Stimulated activated CD4-positive, alpha-beta T cell treated with anti-CD3 and anti-CD28 coated beads, Interleukin-2, amount 100 ng/mL, for 48 hours (primary cell): ENCODE measurements at regions not wholly inside any gene's neighbourhood (a gene's known extent, or its start where the extent isn't known, plus 50 kb on each side); places are given as distances from the start of the nearest gene placed in this dataset.

Experiments used
- DNase-seq, 2 donors: peaks; one replicate each; pipeline ENCODE4 v3.0.0-alpha.2; 2020

- no peak for DNase-seq
These were observed 50.4 kb downstream of the RTL9 start for GRCh38 chrX:110408949-110409588.

GRCh38 chrX:110409925-110410324 is 51.3 kb downstream of the RTL9 start:
- DNase-seq = peak in 1 of 2 donors; percentile 18

GRCh38 chrX:110410603-110411002 is 52.0 kb downstream of the RTL9 start:
- DNase-seq = no peak

GRCh38 chrX:110412971-110413726 is 54.5 kb downstream of the RTL9 start:
- DNase-seq = peak; percentile 60 to 73

GRCh38 chrX:110413727-110414124 is 55.1 kb downstream of the RTL9 start:
- DNase-seq = no peak

- no peak for DNase-seq
These were observed 55.6 kb downstream of the RTL9 start for GRCh38 chrX:110414273-110414672.

- no peak for DNase-seq
These were observed 56.2 kb downstream of the RTL9 start for GRCh38 chrX:110414679-110415439.

GRCh38 chrX:110415440-110416170 is 57.0 kb downstream of the RTL9 start:
- DNase-seq = no peak

GRCh38 chrX:110417128-110417527 is 58.5 kb downstream of the RTL9 start:
- DNase-seq = no peak

- no peak for DNase-seq
These were observed 59.9 kb downstream of the RTL9 start for GRCh38 chrX:110418316-110419235.

- DNase-seq = no peak
These were observed 60.9 kb downstream of the RTL9 start for GRCh38 chrX:110419512-110419911.

GRCh38 chrX:110420771-110421499 is 62.3 kb downstream of the RTL9 start:
- DNase-seq = no peak

GRCh38 chrX:110421500-110422455 is 63.1 kb downstream of the RTL9 start:
- no peak for DNase-seq

- no peak for DNase-seq
These were observed 66.8 kb downstream of the RTL9 start for GRCh38 chrX:110425222-110426154.

- no peak for DNase-seq
These were observed 67.5 kb downstream of the RTL9 start for GRCh38 chrX:110426155-110426504.

GRCh38 chrX:110427076-110427475 is 68.4 kb downstream of the RTL9 start:
- DNase-seq = no peak

- DNase-seq = no peak
These were observed 69.5 kb downstream of the RTL9 start for GRCh38 chrX:110428144-110428543.

- no peak for DNase-seq
These were observed 71.8 kb downstream of the RTL9 start for GRCh38 chrX:110430293-110431076.
